ENCODE measurements at regions not wholly inside any gene's neighbourhood (a gene's known extent, or its start where the extent isn't known, plus 50 kb on each side); places are given as distances from the start of the nearest gene placed in this dataset.
"Not testable (repeated sequence)": the region's sequence is repeated elsewhere in the genome, so short reads cannot be mapped to it uniquely, and the experiment has no call there.

GRCh38 chr1:219863816-219864215 is 64.5 kb downstream of the SLC30A10 start:
- not testable (repeated sequence) for H3K36me3 ChIP-seq; H3K4me3 ChIP-seq; H3K4me1 ChIP-seq; H3K27ac ChIP-seq; H3K9me3 ChIP-seq; H3K27me3 ChIP-seq; DNase-seq (ENCODE audit: low spot score)

GRCh38 chr1:219862366-219862765 is 66.0 kb downstream of the SLC30A10 start:
- no peaks in the 10 kb centered on the region for H3K9me3 ChIP-seq
- H3K4me3 ChIP-seq: no peak overlapping the region
- DNase-seq (ENCODE audit: low spot score): no peak
- no peaks in the 10 kb centered on the region for H3K36me3 ChIP-seq
- H3K27ac ChIP-seq: no peak overlapping the region
- no peaks in the 10 kb centered on the region for H3K27me3 ChIP-seq
- TF ChIP-seq CTCF (IDR thresholded peaks at IDR 0.05): no peak
- no peaks in the 10 kb centered on the region for H3K4me1 ChIP-seq

GRCh38 chr1:219858980-219859379 is 69.4 kb downstream of the SLC30A10 start:
- Histone ChIP-seq H3K27me3 (no peaks in the 10 kb centered on the region), H3K9me3 (peaks cover 0 to 4% of the 10 kb centered on the region in 2 donors), H3K4me1 (no peaks in the 10 kb centered on the region), H3K27ac (no peak overlapping the region), H3K36me3 (no peaks in the 10 kb centered on the region), H3K4me3 (no peak overlapping the region)
- no peak for DNase-seq (ENCODE audit: low spot score)
- no peak for TF ChIP-seq CTCF (IDR thresholded peaks at IDR 0.05)

GRCh38 chr1:219847215-219847855 is 81.0 kb downstream of the SLC30A10 start:
- no peaks in the 10 kb centered on the region for H3K27me3 ChIP-seq
- no peak for DNase-seq (ENCODE audit: low spot score)
- no peaks in the 10 kb centered on the region for H3K36me3 ChIP-seq
- TF ChIP-seq CTCF (IDR thresholded peaks at IDR 0.05): no peak
- H3K27ac ChIP-seq: no peak overlapping the region
- H3K9me3 ChIP-seq: peaks cover 0 to 14% of the 10 kb centered on the region in 2 donors
- no peak overlapping the region for H3K4me3 ChIP-seq
- H3K4me1 ChIP-seq: no peaks in the 10 kb centered on the region

GRCh38 chr1:219839595-219839994 is 88.8 kb downstream of the SLC30A10 start:
- not testable (repeated sequence) for H3K4me1 ChIP-seq; H3K27ac ChIP-seq; H3K27me3 ChIP-seq; H3K36me3 ChIP-seq; H3K9me3 ChIP-seq; DNase-seq (ENCODE audit: low spot score); H3K4me3 ChIP-seq

GRCh38 chr1:219837994-219838294 is 90.4 kb downstream of the SLC30A10 start:
- DNase-seq (ENCODE audit: low spot score): no peak
- Histone ChIP-seq H3K9me3 (no peaks in the 10 kb centered on the region), H3K4me3 (no peak overlapping the region), H3K36me3 (no peaks in the 10 kb centered on the region), H3K27ac (no peak overlapping the region), H3K4me1 (no peaks in the 10 kb centered on the region), H3K27me3 (no peaks in the 10 kb centered on the region)
- TF ChIP-seq CTCF (IDR thresholded peaks at IDR 0.05): no peak

- H3K36me3 ChIP-seq: no peaks in the 10 kb centered on the region
- H3K9me3 ChIP-seq: no peaks in the 10 kb centered on the region
- no peak for DNase-seq (ENCODE audit: low spot score)
- no peaks in the 10 kb centered on the region for H3K4me1 ChIP-seq
- no peaks in the 10 kb centered on the region for H3K27me3 ChIP-seq
- H3K4me3 ChIP-seq: no peak overlapping the region
- peak in 1 of 2 donors; percentile 52 for TF ChIP-seq CTCF (IDR thresholded peaks at IDR 0.05)
- no peak overlapping the region for H3K27ac ChIP-seq
Measured at GRCh38 chr1:219837274-219837993, 90.9 kb downstream of the SLC30A10 start.
